ENCODE measurements at regions not wholly inside any gene's neighbourhood (a gene's known extent, or its start where the extent isn't known, plus 50 kb on each side); places are given as distances from the start of the nearest gene placed in this dataset.

DNA sequence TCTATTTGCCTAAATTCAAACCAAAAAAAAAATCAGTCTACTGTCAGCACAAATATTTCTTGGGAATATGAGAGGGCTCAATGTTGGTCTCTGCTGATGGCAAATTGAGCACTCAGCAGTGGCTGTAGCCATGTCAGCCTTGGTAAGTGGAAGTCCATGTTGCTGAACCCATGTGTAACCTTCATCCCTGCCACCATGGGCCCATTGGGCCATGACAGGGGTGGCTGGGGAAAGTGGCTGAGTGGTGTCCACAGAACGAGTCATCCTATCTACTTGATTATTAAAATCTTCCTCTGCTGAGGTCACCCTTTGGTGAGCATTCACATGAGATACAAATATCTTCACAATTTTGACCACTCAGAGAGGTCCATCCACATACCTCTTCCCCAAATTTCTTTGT, 56.8 kb upstream of the FAM9B start:
- ATAC-seq (ENCODE audit: low read depth) (no peak), DNase-seq (no peak)
- POLR2A ChIA-PET, result no interaction called here
- Histone ChIP-seq H3K4me3 (ENCODE audit: control extremely low read depth in 1 of 5, extremely low read depth in 1 of 5, insufficient read depth in 1 of 5, low read depth in 2 of 5, low read length in 4 of 5) (no peak overlapping the region), H3K9me3 (ENCODE audit: control extremely low read depth in 1 of 3, control insufficient read depth in 2 of 3, insufficient read depth in 1 of 3, low read length in 2 of 3) (no peaks in the 10 kb centered on the region), H2AFZ (ENCODE audit: insufficient read depth, low read depth, low read length, poor library complexity, severe bottlenecking) (no peak overlapping the region), H3K36me3 (replicated peaks in 1 of 2; ENCODE audit: control extremely low read depth in 1 of 2, control insufficient read depth in 1 of 2, extremely low read depth in 1 of 2, insufficient read depth in 2 of 2, low read length in 1 of 2) (no peaks in the 10 kb centered on the region), H3K9ac (ENCODE audit: low read length) (no peak overlapping the region), H3K27me3 (replicated peaks in 1 of 4; ENCODE audit: control extremely low read depth in 1 of 4, control insufficient read depth in 3 of 4, insufficient read depth in 4 of 4, low read length in 3 of 4) (peaks cover 0 to 7% (median 0%) of the 10 kb centered on the region in 4 experiments), H3K4me1 (ENCODE audit: control insufficient read depth in 2 of 2, insufficient read depth in 2 of 2, low read length in 2 of 2) (peaks cover 0 to 5% of the 10 kb centered on the region in 2 donors), H3K79me2 (ENCODE audit: control insufficient read depth, insufficient read depth, low read length) (no peaks in the 10 kb centered on the region), H3K4me2 (replicated peaks; ENCODE audit: low read depth, low read length, poor library complexity, severe bottlenecking) (no peak overlapping the region), H3K27ac (ENCODE audit: low read length in 2 of 2) (no peak overlapping the region), H4K20me1 (ENCODE audit: control insufficient read depth, insufficient read depth, low read length, poor library complexity, severe bottlenecking) (no peaks in the 10 kb centered on the region)
- Mint-ChIP-seq H3K4me1 (peaks cover 11% of the 10 kb centered on the region), H3K27me3 (peaks cover 6% of the 10 kb centered on the region), H3K27ac (peak overlapping the region; percentile 77), H3K4me3 (no peak overlapping the region), H3K9me3 (ENCODE audit: insufficient read depth) (peaks cover 3% of the 10 kb centered on the region)
- WGBS (ENCODE audit: insufficient coverage), result no CpG with 5 or more reads among the region's 1 CpG
- CTCF ChIA-PET, result no interaction called here
- TF ChIP-seq EZH2 (IDR thresholded peaks at IDR 0.05; ENCODE audit: borderline replicate concordance, insufficient read depth, low read depth, low read length, poor library complexity, severe bottlenecking) (no peak), CTCF (IDR thresholded peaks at IDR 0.05) (no peak)
- intact Hi-C loops (cut with micrococcal nuclease), result loop anchor here (10.0 kb wide), 1 partner anchor 74 kb away; no protein-coding TSS in a partner anchor

GRCh38 chrX:9091258-9091657, 57.3 kb upstream of the FAM9B start:
- TF ChIP-seq EZH2 (IDR thresholded peaks at IDR 0.05; ENCODE audit: borderline replicate concordance, insufficient read depth, low read depth, low read length, poor library complexity, severe bottlenecking), result no peak
- no peak for TF ChIP-seq CTCF (IDR thresholded peaks at IDR 0.05)
- Histone ChIP-seq H4K20me1 (ENCODE audit: control insufficient read depth, insufficient read depth, low read length, poor library complexity, severe bottlenecking) (no peaks in the 10 kb centered on the region), H3K9me3 (ENCODE audit: control extremely low read depth in 1 of 3, control insufficient read depth in 2 of 3, insufficient read depth in 1 of 3, low read length in 2 of 3) (no peaks in the 10 kb centered on the region), H3K79me2 (ENCODE audit: control insufficient read depth, insufficient read depth, low read length) (no peaks in the 10 kb centered on the region), H3K4me3 (ENCODE audit: control extremely low read depth in 1 of 5, extremely low read depth in 1 of 5, insufficient read depth in 1 of 5, low read depth in 2 of 5, low read length in 4 of 5) (no peak overlapping the region), H2AFZ (ENCODE audit: insufficient read depth, low read depth, low read length, poor library complexity, severe bottlenecking) (no peak overlapping the region), H3K27me3 (replicated peaks in 1 of 4; ENCODE audit: control extremely low read depth in 1 of 4, control insufficient read depth in 3 of 4, insufficient read depth in 4 of 4, low read length in 3 of 4) (peaks cover 0 to 7% (median 0%) of the 10 kb centered on the region in 4 experiments), H3K4me1 (ENCODE audit: control insufficient read depth in 2 of 2, insufficient read depth in 2 of 2, low read length in 2 of 2) (peaks cover 0 to 5% of the 10 kb centered on the region in 2 donors), H3K27ac (ENCODE audit: low read length in 2 of 2) (no peak overlapping the region), H3K9ac (ENCODE audit: low read length) (no peak overlapping the region), H3K36me3 (replicated peaks in 1 of 2; ENCODE audit: control extremely low read depth in 1 of 2, control insufficient read depth in 1 of 2, extremely low read depth in 1 of 2, insufficient read depth in 2 of 2, low read length in 1 of 2) (no peaks in the 10 kb centered on the region), H3K4me2 (replicated peaks; ENCODE audit: low read depth, low read length, poor library complexity, severe bottlenecking) (no peak overlapping the region)
- DNase-seq (peak; percentile 55), ATAC-seq (ENCODE audit: low read depth) (peak; percentile 36)
- Mint-ChIP-seq H3K4me3 (no peak overlapping the region), H3K27ac (peak overlapping the region; percentile 77), H3K27me3 (peaks cover 6% of the 10 kb centered on the region), H3K4me1 (peaks cover 11% of the 10 kb centered on the region), H3K9me3 (ENCODE audit: insufficient read depth) (peaks cover 3% of the 10 kb centered on the region)
- intact Hi-C loops (cut with micrococcal nuclease), result loop anchor here (10.0 kb wide), 1 partner anchor 74 kb away; no protein-coding TSS in a partner anchor
- CTCF ChIA-PET, result no interaction called here
- POLR2A ChIA-PET, result no interaction called here
- WGBS (ENCODE audit: insufficient coverage), result no CpG with 5 or more reads among the region's 4 CpGs

All from B cell (primary cell).